ENCODE measurements at regions not wholly inside any gene's neighbourhood (a gene's known extent, or its start where the extent isn't known, plus 50 kb on each side); places are given as distances from the start of the nearest gene placed in this dataset.

GRCh38 chr4:162650166-162650565 lies 486.4 kb upstream of the FSTL5 start:
- Histone ChIP-seq H3K9me3 (ENCODE audit: low read depth, low read length) (no peaks in the 10 kb centered on the region), H3K27ac (ENCODE audit: low read depth, low read length) (no peak overlapping the region), H3K79me2 (ENCODE audit: insufficient read depth, low read length) (no peaks in the 10 kb centered on the region), H3K36me3 (ENCODE audit: insufficient read depth, low read length) (no peaks in the 10 kb centered on the region), H3K4me3 (ENCODE audit: insufficient read depth, low read length) (no peak overlapping the region), H2AFZ (ENCODE audit: low read length) (no peak overlapping the region), H3K27me3 (ENCODE audit: insufficient read depth, low read length) (no peaks in the 10 kb centered on the region), H3K4me2 (ENCODE audit: insufficient read depth, low read length) (no peak overlapping the region), H3K4me1 (ENCODE audit: insufficient read depth, low read length) (no peaks in the 10 kb centered on the region), H4K20me1 (ENCODE audit: insufficient read depth, low read length) (no peaks in the 10 kb centered on the region)
- DNase-seq (ENCODE audit: insufficient read length, low spot score, missing footprints), result no peak
- TF ChIP-seq CTCF (IDR thresholded peaks at IDR 0.05; ENCODE audit: extremely low read depth, low read depth, low read length), result no peak

GRCh38 chr4:162645381-162645780 lies 481.6 kb upstream of the FSTL5 start:
- no peaks in the 10 kb centered on the region for H3K4me1 ChIP-seq (ENCODE audit: insufficient read depth, low read length)
- H4K20me1 ChIP-seq (ENCODE audit: insufficient read depth, low read length), result no peaks in the 10 kb centered on the region
- H3K27me3 ChIP-seq (ENCODE audit: insufficient read depth, low read length), result no peaks in the 10 kb centered on the region
- no peak overlapping the region for H2AFZ ChIP-seq (ENCODE audit: low read length)
- no peak for DNase-seq (ENCODE audit: insufficient read length, low spot score, missing footprints)
- H3K4me2 ChIP-seq (ENCODE audit: insufficient read depth, low read length), result no peak overlapping the region
- no peaks in the 10 kb centered on the region for H3K36me3 ChIP-seq (ENCODE audit: insufficient read depth, low read length)
- no peaks in the 10 kb centered on the region for H3K79me2 ChIP-seq (ENCODE audit: insufficient read depth, low read length)
- no peak overlapping the region for H3K27ac ChIP-seq (ENCODE audit: low read depth, low read length)
- H3K9me3 ChIP-seq (ENCODE audit: low read depth, low read length), result no peaks in the 10 kb centered on the region
- no peak for TF ChIP-seq CTCF (IDR thresholded peaks at IDR 0.05; ENCODE audit: extremely low read depth, low read depth, low read length)
- H3K4me3 ChIP-seq (ENCODE audit: insufficient read depth, low read length), result no peak overlapping the region

- Histone ChIP-seq H3K36me3 (ENCODE audit: insufficient read depth, low read length) (no peaks in the 10 kb centered on the region), H3K79me2 (ENCODE audit: insufficient read depth, low read length) (no peaks in the 10 kb centered on the region), H3K4me3 (ENCODE audit: insufficient read depth, low read length) (no peak overlapping the region), H3K4me2 (ENCODE audit: insufficient read depth, low read length) (no peak overlapping the region), H4K20me1 (ENCODE audit: insufficient read depth, low read length) (no peaks in the 10 kb centered on the region), H2AFZ (ENCODE audit: low read length) (no peak overlapping the region), H3K27me3 (ENCODE audit: insufficient read depth, low read length) (no peaks in the 10 kb centered on the region), H3K4me1 (ENCODE audit: insufficient read depth, low read length) (no peaks in the 10 kb centered on the region), H3K27ac (ENCODE audit: low read depth, low read length) (no peak overlapping the region), H3K9me3 (ENCODE audit: low read depth, low read length) (no peaks in the 10 kb centered on the region)
- peak; percentile 43 for DNase-seq (ENCODE audit: insufficient read length, low spot score, missing footprints)
- TF ChIP-seq CTCF (IDR thresholded peaks at IDR 0.05; ENCODE audit: extremely low read depth, low read depth, low read length), result no peak
Measured at GRCh38 chr4:162644346-162644745, 480.5 kb upstream of the FSTL5 start.

GRCh38 chr4:162640152-162640551 lies 476.4 kb upstream of the FSTL5 start:
- TF ChIP-seq CTCF (IDR thresholded peaks at IDR 0.05; ENCODE audit: extremely low read depth, low read depth, low read length), result no peak
- Histone ChIP-seq H3K27ac (ENCODE audit: low read depth, low read length) (no peak overlapping the region), H4K20me1 (ENCODE audit: insufficient read depth, low read length) (no peaks in the 10 kb centered on the region), H3K9me3 (ENCODE audit: low read depth, low read length) (no peaks in the 10 kb centered on the region), H2AFZ (ENCODE audit: low read length) (no peak overlapping the region), H3K36me3 (ENCODE audit: insufficient read depth, low read length) (no peaks in the 10 kb centered on the region), H3K4me1 (ENCODE audit: insufficient read depth, low read length) (no peaks in the 10 kb centered on the region), H3K4me3 (ENCODE audit: insufficient read depth, low read length) (no peak overlapping the region), H3K4me2 (ENCODE audit: insufficient read depth, low read length) (no peak overlapping the region), H3K27me3 (ENCODE audit: insufficient read depth, low read length) (no peaks in the 10 kb centered on the region), H3K79me2 (ENCODE audit: insufficient read depth, low read length) (no peaks in the 10 kb centered on the region)
- DNase-seq (ENCODE audit: insufficient read length, low spot score, missing footprints), result peak; percentile 58
